Mucosa of descending colon (tissue), 3 donors: ENCODE measurements at regions not wholly inside any gene's neighbourhood (a gene's known extent, or its start where the extent isn't known, plus 50 kb on each side); places are given as distances from the start of the nearest gene placed in this dataset.

Experiments
- ATAC-seq: fragments of 200-7000 bp; cut with Tn5 transposase; one replicate; pipeline ENCODE4 v1.9.1; 2020; ENCODE audit warnings: mild to moderate bottlenecking, moderate library complexity
- DNase-seq, 3 donors: peaks; one replicate each; pipeline ENCODE4 v3.0.0-alpha.2; 2020
- H3K36me3 ChIP-seq: fragments of 200-600 bp; one replicate; pipeline ENCODE4 v1.8.0; 2021; ENCODE audit warnings: low read depth, mild to moderate bottlenecking
- H3K4me1 ChIP-seq: fragments of 200-600 bp; one replicate; pipeline ENCODE4 v1.8.0; 2021; ENCODE audit warnings: low read depth, mild to moderate bottlenecking
- H3K4me3 ChIP-seq: fragments of 200-600 bp; one replicate; pipeline ENCODE4 v1.8.0; 2021; ENCODE audit warnings: mild to moderate bottlenecking
- H3K9me3 ChIP-seq: fragments of 200-600 bp; one replicate; pipeline ENCODE4 v1.8.0; 2021; ENCODE audit warnings: mild to moderate bottlenecking
- intact Hi-C, 2 donors: fragments of 100-400 bp; cut with DNase I in 1 of 2; cut with micrococcal nuclease in 1 of 2; formaldehyde crosslinking; loops; one replicate each; pipeline versions ENCODE4 v1.11.0 to v1.11.1; 2022; cut with DNase I, micrococcal nuclease
- TF ChIP-seq, protein P1 (sequence below): fragments of 200-600 bp; IDR thresholded peaks from one replicate; pipeline ENCODE4 v1.8.0; 2022; ENCODE audit warnings: antibody characterized with exemption, mild to moderate bottlenecking
- donor health status: DM: no; HTN: no; CAD: no; lungs with moderate emphysema.
- donor health status: DM: no; HTN: no; CAD: no.
- donor health status: DM: no; HTN: yes; CAD: no.

DNA sequence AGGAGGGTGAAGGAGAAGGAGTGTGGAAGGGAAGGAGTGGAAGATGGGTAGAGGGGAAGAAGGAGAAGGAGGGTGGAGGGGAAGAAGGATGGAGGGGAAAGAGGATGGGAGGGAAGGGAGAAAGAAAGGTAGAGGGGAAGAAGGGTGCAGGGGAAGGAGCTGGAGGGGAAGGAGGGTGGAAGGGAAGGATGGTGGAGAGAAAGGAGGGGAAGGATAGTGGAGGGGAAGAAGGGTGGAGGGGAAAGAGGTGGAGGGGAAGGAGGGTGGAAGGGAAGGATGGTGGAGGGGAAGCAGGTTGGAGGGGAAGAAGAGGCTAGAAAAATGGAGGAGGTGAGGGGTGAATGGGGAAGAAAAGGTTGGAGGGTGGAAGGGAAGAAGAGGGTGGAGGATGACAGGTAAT, 927.9 kb downstream of the UQCRFS1 start:
- intact Hi-C loops = no loop called here
- TF ChIP-seq, protein P1, sequence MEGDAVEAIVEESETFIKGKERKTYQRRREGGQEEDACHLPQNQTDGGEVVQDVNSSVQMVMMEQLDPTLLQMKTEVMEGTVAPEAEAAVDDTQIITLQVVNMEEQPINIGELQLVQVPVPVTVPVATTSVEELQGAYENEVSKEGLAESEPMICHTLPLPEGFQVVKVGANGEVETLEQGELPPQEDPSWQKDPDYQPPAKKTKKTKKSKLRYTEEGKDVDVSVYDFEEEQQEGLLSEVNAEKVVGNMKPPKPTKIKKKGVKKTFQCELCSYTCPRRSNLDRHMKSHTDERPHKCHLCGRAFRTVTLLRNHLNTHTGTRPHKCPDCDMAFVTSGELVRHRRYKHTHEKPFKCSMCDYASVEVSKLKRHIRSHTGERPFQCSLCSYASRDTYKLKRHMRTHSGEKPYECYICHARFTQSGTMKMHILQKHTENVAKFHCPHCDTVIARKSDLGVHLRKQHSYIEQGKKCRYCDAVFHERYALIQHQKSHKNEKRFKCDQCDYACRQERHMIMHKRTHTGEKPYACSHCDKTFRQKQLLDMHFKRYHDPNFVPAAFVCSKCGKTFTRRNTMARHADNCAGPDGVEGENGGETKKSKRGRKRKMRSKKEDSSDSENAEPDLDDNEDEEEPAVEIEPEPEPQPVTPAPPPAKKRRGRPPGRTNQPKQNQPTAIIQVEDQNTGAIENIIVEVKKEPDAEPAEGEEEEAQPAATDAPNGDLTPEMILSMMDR = no peak
- Histone ChIP-seq H3K9me3 (no peaks in the 10 kb centered on the region), H3K4me3 (no peak overlapping the region), H3K4me1 (peaks cover 13% of the 10 kb centered on the region), H3K36me3 (no peaks in the 10 kb centered on the region)
- DNase-seq (no peak), ATAC-seq (no peak)

DNA sequence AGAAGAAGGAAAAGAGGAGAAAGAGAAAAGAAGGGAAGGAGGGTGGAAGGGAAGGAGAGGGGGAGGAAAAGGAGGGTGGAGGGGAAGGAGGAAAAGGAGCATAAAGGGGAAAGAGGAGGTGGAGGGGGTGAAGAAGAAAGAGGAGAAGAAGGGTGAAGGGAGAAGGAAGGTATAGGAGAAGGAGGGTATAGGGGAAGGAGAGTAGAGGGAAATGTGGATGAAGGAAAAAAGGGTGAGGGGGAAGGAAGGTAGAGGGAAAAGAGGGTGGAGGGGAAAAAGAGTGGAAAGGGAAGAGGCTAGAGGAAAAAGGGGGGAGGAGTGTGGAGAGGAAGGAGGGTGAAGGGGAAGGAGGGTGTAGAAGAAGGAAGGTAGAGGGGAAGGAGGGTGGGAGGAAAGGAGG, 928.6 kb downstream of the UQCRFS1 start:
- TF ChIP-seq, protein P1 = no peak
- no peak for ATAC-seq

DNA sequence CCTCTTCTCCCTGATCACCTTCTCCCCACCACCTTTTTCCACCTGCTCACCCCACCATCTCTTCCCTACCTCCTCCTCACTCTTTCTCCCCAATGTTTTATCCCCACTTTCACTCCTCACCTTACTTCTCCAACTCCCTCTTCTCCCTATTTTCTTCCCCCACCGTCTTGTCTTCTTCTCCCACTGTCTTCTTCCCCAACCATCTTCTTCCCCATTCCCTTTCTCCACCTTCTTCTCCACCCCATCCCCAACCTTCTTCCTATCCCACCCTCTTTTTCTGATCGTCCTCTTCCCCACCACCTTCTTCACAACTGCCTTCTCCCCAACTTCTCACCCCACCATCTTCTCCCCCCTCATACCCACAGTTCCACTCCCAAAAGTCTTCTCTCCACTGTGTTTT, 929.4 kb downstream of the UQCRFS1 start:
- intact Hi-C loops = no loop called here
- no peak for DNase-seq
- Histone ChIP-seq H3K36me3 (no peaks in the 10 kb centered on the region), H3K4me3 (no peak overlapping the region), H3K9me3 (no peaks in the 10 kb centered on the region), H3K4me1 (peaks cover under 1% of the 10 kb centered on the region)
- TF ChIP-seq, protein P1 = no peak
- ATAC-seq = no peak

More for the DNA sequence above, 928.6 kb downstream of the UQCRFS1 start:
- no peaks in the 10 kb centered on the region for H3K36me3 ChIP-seq
- no peaks in the 10 kb centered on the region for H3K9me3 ChIP-seq
- H3K4me3 ChIP-seq = no peak overlapping the region
- peaks cover 8% of the 10 kb centered on the region for H3K4me1 ChIP-seq
- intact Hi-C loops = no loop called here
- no peak for DNase-seq

DNA sequence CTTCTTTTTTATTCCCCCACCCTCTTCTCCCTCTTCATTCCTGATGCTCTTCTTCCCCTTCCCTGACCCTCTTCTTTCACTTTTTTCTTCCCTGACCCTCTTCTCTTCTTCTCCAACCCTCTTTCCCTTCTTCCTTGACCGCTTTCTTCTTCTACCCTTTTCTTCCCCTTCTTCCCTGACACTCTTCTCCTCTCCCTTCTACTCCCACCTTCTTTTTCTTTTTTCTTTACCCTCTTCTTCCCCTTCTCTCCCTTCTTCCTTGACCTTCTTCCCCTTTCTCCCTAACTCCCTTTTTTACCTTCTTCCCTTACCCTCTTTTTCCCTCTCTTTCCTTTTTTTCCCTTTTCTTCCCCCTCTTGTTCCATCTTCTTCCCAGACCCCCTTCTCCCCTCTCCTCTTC, 931.3 kb downstream of the UQCRFS1 start:
- H3K4me1 ChIP-seq = no peaks in the 10 kb centered on the region
- no peak for ATAC-seq
- intact Hi-C loops = no loop called here
- DNase-seq = no peak
- no peak overlapping the region for H3K4me3 ChIP-seq
- no peaks in the 10 kb centered on the region for H3K9me3 ChIP-seq
- no peaks in the 10 kb centered on the region for H3K36me3 ChIP-seq
- TF ChIP-seq, protein P1 = no peak

DNA sequence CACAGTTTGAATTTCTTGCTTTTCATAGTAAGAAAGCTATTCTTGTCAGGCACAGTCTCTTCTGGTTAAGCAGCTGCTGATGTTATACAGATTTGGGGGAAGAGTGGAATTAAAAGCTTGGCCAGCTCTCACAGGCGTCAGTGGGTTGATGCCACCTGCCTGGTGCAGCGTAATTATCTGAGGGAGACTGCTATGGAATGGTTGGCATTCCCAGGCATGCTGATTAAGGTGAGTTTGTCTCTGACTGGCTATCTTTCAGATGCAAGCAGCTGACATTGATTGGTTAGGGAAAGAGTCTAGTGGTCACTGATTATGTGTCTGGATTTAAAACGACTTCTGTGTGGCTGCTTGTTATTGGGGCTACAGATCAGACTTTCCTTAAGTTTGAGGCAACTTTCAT, 948.4 kb downstream of the UQCRFS1 start:
- Histone ChIP-seq H3K4me3 (no peak overlapping the region), H3K4me1 (no peaks in the 10 kb centered on the region), H3K9me3 (no peaks in the 10 kb centered on the region), H3K36me3 (no peaks in the 10 kb centered on the region)
- no peak for DNase-seq
- no peak for ATAC-seq
- TF ChIP-seq, protein P1 = no peak
- intact Hi-C loops = no loop called here

DNA sequence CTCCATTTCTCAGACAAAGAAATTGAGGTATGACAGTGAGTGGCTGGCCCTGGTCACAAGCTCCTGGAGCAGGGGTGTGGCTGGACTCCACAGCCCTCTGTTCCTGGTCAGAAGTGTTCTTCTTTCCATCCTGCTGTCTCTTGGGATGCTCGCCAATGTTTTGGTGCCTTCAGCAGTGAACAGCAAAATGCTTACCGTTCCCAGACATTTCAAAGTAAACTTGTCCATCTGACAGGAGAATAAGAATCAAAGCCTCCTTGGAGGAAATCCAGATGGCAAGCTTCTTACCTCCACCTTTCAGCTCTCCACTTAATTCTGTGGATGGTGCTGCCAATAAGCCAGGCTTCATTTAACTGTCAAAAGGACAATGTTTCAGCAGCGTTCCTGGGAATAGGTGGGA, 954.1 kb downstream of the UQCRFS1 start:
- H3K36me3 ChIP-seq = no peaks in the 10 kb centered on the region
- no peaks in the 10 kb centered on the region for H3K9me3 ChIP-seq
- ATAC-seq = no peak
- intact Hi-C loops = no loop called here
- no peak overlapping the region for H3K4me3 ChIP-seq
- H3K4me1 ChIP-seq = no peaks in the 10 kb centered on the region
- no peak for DNase-seq
- TF ChIP-seq, protein P1 = no peak
